Left hindlimb (tissue), 1 donor: ENCODE measurements at regions not wholly inside any gene's neighbourhood (a gene's known extent, or its start where the extent isn't known, plus 50 kb on each side); places are given as distances from the start of the nearest gene placed in this dataset.
"Not testable (repeated sequence)": the region's sequence is repeated elsewhere in the genome, so short reads cannot be mapped to it uniquely, and the experiment has no call there.

Experiments used
- DNase-seq: peaks from one replicate; pipeline ENCODE4 v3.0.0-alpha.2; 2018

DNA sequence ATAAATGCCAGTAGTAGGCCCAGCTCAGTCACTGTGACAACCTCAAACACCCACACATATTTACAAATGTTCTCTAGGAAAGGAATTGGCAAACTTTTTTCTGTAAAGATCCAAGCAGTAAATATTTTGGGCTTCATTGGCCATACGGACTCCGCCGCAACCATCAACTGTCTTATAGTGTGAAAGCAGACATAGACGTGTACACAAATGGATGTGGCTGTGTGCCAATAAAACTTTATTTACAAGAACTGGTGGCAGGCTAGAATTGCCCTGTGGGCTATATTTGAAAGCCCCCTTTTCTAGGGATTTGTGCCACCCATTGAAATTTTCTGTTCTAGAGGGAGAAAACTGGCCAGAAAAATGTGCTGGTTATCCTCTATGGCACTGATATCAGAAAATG is 683.8 kb upstream of the EEF2KMT start:
- DNase-seq, result no peak

DNA sequence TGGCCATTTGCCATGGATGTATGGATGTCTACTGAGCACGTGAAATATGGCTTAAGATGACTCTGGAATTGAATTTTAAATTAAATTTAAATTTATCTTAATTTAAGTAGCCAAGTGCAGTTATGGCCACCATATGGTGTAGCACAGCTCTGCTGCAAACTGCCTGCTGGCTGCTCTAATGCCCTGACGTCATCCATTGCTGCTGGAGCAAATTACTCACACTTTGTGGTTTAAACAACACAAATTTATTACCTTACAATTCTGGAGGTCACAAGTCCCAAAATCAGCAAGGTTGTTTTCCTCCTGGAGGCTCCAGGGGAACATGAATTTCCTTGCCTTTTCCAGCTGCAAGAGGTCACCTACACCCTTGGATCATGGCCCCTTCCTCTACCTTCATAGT is 679.3 kb upstream of the EEF2KMT start:
- no peak for DNase-seq

DNA sequence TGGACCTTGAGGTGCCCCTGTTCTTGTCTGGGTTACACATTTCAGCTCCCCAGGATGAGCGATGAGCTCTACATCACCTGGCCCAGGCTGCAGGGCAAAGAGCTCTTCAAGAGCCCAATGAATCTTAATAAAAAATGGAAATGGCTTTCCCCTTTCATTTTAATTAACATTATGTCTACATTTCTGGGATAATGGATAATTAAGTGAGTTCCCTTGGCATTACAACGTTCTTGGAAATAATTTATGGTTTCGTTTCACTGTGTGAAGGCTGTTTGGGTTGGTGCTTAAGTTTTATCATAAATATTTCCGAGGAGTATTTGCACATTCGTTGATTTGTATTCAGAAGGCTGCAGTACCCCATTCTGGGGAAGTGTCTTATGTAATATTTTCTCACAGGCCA is 678.3 kb upstream of the EEF2KMT start:
- DNase-seq, result no peak

DNA sequence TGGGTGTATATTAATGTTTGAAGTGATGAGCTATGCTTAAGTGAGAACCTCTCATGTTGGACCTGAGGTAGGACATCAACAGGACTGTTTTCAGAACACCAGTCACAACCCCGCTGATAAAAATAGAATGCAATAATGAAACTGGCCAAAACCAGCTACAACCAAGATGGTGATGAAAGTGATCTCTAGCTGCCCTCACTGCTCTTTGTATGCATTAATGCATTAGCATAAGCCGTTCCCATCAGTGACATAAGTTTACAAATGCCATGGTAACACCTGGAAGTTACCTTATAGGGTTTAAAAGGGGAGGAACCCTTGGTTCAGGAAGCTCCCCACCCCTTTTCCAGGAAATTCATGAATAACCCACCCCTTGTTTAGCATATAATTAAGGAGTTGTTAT is 672.5 kb upstream of the EEF2KMT start:
- no peak for DNase-seq

DNA sequence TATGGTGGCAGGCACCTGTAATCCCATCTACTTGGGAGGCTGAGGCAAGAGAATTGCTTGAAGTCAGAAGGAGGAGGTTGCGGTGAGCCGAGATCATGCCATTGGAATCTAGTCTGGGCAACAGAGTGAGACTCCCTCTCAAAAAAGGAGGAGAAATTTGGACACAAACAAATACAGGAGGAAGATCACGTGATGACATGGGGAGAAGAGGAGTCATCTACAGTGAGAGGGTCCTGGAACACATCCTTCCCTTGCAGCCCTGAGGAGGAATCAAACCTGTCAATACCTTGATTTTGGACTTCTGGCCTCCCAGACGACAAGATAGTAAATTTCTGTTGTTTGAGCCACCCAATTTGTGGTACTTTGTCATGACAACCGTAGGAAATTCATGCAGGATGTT is 671.9 kb upstream of the EEF2KMT start:
- no peak for DNase-seq

DNA sequence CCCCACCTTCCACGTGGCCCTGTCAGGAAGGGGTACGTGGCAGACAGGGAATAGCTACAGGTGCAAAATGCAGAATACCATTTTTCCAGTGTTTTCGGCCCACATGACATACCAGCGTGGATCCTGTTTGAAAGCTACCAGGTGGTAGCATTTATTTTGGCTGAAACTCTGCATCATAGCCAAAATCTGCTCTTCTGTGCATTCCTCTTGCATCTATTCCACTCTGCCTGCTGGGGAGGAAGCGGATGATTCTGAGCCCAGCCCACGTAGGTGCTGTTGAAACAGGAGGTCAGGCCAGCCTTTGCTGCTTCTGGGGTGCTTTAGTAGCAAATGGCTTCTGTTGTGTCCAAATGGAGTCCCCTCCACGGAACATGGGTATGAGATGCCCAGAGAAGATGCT is 670.9 kb upstream of the EEF2KMT start:
- no peak for DNase-seq

DNA sequence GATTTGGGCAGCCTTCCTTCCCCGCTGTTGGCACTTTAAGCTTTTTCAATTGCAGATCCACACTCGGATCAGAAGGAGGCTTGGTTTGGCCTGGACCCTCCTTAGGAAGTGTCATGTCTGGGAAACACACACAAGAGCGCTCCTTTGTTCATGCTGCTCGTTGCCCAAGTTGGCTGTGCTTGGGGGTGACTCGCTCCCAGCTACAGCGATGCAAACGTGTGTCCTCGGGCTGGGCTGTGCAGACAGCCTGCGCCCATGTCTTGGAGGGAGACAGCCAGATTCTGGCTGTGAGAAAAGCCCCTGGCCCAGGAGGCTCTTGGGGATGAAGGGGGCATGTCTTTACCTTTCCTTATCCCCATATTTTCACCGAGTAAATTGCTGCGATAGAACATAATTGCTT is 665.6 kb upstream of the EEF2KMT start:
- no peak for DNase-seq

DNA sequence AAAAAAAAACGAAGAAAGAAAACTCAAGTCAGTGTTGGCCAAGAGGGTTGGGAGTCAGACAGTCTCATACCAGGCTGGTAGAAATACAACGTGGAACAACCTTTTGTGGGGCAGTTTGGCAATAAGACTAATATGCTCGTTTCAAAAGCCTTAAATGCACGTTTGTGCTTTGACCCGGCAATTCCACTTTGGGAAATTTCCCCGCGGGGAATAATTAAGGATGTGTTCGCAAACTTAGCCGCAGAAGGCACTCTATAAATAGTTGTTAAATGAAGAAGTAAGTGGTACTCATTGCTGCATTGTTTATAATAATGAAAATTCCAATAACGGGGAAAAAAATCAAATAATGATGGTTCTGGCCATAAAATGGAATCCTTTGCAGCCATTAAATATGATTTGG is 664.8 kb upstream of the EEF2KMT start:
- DNase-seq, result no peak

DNA sequence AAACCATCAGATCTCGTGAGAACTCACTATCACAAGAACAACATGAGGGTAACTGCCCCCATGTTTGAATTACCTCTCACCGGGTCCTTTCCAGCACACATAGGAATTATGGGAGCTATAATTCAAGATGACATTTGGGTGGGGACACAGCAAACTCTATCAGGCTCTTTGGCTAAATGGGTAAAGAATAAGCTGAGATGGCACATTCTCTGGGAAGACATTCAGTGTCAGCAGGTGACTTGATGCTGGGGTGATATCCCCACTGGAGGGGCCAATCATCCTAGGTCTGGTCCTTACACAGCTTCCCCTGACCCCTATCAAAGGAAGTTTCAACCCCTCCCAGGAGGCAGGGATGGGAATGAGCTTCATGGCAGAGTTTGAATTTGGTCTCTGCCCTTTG is 664.0 kb upstream of the EEF2KMT start:
- no peak for DNase-seq

DNA sequence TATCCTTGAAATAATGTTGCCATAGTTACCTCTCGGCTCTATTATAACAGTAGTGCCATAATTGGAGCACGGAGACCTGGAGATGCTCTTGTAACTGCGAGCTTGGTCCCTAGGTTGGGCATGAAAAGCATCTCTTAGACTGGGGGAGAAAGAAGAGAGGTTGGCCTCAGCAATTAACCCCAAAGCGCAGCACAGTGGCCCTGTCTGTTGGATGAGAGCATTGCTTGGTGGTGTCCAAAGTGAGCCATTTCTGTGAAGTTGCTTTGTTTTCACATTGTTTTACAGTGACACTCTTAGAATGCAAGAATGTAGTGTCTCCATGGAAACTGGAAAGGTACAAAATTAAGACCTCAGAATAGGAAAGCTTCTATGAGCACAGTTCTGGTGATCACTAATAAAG is 660.7 kb upstream of the EEF2KMT start:
- DNase-seq, result no peak

DNA sequence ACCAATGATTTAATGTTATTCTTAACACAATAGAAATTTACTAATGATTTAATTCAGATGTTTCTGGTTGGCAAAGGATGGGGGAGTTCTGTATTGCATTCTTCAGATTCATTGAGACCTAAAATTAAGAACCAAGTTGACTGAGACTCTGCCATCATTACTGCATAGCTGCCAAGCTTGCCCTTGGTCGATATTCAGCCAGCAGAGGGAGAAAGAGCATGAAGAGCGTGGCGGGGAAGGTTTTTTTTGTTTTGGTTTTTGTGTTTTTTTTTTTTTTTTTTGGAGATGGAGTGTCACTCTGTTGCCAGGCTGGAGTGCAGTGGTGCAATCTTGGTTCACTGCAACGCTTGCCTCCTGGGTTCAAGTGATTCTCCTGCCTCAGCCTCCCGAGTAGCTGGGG is 659.4 kb upstream of the EEF2KMT start:
- no peak for DNase-seq

DNA sequence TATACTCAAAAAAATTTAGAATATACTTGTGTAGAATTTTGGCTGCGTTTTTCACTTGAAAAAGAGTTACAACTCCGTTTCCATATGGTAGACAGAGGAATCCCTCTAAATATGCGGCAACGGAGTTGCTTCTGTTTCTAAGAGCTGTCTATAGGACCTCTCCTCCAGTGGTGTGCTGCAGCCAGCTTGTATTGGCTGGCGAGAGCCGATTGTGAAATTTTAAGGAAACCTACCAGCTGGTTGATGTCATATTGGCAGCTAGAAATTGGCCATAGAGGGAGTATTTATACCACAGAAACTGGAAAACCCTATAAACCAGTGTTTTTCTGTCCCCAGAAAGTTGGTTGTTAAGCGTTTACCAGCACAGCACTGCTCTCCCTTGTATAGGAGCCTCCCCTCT is 655.8 kb upstream of the EEF2KMT start:
- DNase-seq, result no peak

DNA sequence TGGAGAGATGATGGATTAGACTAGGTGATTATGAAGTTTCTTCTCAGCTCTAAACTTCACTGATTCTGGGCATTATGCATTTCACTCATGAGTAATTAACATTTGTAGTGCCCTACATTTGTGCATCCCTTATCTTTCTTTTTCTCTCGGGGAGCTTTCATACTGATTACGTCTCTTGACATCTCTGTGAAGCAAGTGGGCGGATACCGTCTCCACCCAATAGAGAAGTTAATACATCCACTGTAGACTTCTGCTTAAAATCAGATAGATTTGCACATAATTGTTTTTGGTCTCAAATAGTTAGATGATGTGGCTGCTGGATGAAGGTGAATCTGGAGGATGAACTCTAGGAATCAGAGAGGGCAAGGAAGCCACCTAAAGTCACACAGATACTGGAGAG is 653.6 kb upstream of the EEF2KMT start:
- DNase-seq, result no peak

DNA sequence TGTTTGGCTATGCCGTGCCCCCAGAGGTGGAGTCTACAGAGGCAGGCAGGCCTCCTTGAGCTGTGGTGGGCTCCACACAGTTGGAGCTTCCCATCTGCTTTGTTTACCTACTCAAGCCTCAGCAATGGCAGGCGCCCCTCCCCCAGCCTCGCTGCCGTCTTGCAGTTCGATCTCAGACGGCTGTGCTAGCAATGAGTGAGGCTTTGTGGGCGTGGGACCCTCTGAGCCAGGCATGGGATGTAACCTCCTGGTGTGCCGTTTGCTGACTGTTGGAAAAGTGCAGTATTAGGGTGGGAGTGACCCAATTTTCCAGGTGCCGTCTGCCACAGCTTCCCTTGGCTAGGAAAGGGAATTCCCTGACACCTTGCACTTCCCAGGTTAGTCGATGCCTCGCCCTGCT is 652.8 kb upstream of the EEF2KMT start:
- not testable (repeated sequence) for DNase-seq

DNA sequence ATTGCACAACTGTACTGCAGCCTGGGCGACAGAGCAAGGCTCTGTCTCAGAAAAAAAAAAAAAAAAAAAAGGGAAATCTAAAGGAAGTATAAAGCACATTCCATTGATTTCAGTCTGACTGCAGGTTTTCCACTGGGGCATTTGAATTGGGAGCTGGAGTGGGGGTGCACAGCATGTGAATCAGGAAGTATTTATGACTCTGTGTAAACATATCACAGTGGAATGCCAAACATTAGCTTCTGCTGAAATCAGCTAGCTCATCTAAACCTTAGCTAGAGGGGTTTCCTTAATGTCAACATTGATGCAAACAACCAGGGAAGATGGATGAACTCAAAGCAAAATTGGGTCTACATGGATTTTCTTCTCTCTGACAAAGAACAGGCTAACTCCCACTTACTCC is 641.0 kb upstream of the EEF2KMT start:
- no peak for DNase-seq

DNA sequence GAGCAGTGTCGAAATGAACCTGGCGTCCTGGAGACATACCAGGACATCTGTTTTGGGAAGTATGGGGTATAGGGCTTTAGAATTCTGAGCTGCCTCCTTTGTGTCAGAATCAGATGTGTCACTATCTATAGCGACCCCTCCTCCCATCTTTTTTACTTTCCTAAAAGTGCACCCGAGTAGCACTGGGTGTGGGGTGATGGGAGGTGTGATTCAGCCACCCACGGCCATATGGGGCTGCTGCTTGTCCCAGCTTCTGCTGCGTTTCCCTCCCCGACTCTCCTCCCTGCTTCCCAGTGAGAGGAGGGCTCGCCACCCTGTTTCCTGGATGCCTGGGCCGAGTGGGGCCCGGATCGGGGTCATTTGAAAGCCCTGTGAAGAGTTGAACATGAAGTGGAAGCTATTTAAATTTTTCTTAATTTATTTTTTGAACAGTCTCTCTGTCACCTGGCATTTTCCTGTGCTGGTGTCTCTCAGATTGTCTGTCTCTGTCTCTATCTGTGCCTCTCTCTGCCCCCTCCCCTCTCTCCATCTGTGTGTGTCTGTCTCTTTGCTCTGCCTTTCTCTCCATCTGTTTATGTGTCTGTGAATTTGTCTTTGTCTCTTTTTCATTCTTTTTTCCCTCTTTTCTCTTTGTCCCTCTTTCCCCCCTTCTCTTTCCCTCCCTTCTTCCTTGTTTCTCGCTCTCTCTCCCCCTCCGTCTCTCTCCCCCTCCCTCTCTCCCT is 638.8 kb upstream of the EEF2KMT start:
- DNase-seq, result no peak

DNA sequence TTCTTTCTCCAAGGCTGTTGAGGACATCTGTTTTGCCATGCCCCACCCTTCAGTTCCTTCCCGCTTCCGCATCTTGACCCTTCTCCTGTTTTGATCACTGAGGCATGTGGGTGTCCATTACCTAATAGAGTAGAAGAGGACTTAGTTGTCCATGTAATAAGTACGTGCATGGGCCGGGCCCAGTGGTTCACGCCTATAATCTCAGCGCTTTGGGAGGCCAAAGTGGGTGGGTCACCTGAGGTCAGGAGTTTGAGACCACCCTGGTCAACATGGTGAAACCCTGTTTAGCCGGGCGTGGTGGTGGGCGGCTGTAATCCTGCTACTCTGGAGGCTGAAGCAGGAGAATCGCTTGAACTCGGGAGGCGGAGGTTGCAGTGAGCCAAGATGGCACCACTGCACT is 637.8 kb upstream of the EEF2KMT start:
- no peak for DNase-seq

DNA sequence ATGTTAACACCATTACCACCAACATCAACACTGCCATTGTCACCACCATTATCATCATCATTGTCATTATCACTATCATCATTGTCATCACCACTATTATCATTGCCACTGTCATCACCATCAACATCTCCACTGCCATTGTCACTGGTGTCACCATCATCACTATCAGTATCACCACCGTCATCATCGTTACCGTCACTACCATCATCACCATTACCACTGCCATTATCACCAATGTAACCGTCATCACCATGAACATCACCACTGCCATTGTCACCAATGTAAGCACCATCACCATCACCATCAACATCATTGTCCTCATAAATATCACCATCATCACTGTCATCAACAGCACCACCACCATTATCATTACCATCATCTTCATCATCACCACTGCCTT is 633.2 kb upstream of the EEF2KMT start:
- no peak for DNase-seq

DNA sequence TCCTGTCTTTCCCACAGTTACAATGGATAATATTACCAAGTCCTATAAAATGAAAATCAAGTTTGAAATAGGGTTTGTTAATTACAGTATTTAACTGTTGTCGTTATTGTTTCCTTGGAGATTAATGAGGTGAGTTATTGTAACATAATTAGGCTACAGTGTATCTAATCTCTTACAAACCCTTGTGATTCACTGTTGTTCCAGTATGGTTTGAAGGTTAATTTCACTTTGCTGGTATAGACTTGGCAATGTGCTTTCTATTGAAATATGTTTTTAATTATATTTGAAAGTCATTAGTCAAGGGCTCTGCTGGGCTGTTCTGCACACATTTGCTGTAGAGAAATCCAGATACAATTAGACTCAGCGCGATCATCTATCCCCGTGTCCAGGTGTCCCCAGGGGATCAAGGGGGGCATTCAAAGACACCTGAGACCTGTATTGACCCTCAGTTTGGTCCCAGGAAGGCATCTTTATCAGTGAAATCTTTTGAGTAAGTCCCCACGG is 624.6 kb upstream of the EEF2KMT start:
- DNase-seq, result no peak

DNA sequence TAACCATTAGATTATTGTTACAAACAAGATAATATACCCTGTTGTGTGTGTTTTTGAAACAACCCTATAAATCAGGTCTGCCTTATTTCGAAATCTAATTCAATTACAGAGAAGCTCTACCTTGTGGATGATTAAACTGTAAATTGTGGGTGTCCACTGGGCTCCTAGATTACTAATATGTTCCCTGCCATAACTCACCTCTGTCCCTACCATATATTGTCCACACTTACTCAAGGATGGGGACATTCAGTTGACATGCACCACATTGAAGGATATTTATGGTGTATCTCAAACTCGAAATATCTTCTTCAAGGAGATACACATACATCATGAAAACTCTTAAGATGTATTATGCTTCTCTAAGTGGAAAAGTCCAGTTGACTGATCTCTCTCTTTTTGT is 617.6 kb upstream of the EEF2KMT start:
- DNase-seq, result no peak

DNA sequence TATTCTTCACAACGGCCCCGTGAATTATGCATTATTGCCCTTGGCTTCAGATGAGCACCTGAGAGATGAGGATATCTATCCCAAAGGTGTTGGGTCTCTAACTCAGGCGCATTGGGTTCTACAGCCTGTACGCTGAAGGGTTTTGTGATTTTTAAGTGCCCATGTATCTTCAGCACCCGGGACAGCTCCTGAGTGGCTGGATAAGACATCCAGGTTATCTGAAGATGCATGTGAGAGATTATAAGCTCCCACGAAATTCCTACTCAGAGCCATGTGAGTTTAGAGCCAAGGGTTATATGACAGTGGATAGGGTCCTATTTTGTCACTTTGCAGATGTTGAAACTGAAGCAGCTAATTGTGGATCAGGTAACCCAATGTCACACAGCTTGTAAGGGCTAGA is 612.3 kb upstream of the EEF2KMT start:
- DNase-seq, result no peak

DNA sequence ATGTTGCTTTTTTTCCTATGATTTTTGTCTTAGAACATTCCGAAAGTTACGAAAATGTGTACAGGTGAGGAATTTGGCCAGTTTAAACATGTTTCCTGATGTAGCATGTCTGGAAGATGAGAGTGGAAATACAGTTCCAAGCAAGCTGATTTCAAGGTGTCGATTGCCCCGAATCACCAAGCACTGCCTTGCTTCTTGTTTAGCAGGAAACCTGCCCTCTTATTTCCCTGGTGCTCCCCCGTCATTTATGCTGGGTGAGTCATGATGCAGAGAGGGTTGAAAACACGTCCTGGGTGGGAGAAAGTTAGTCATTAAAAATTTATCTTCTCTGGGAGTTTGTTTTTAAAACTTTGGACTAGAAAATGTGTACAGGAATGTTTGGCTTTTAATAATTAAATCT is 608.6 kb upstream of the EEF2KMT start:
- DNase-seq, result no peak

DNA sequence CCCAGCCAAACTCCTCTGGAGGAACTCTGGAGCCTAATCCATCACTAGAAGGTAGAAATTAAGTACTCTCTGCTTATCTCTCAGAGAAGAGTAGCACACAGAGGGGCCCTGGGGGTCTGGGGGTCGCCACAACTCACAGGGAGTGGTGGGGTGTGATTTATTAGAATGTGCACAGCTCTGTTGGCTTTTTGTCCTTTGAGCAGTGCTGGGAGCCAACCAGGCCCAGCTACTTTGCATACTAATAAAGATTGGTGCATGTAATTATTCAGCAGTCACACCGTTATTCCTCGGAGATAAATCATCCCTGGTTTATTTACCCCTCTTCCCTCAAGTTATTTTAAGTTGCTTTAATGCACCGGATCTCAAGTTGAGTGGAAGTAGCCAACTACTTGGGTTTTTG is 606.7 kb upstream of the EEF2KMT start:
- DNase-seq, result no peak

DNA sequence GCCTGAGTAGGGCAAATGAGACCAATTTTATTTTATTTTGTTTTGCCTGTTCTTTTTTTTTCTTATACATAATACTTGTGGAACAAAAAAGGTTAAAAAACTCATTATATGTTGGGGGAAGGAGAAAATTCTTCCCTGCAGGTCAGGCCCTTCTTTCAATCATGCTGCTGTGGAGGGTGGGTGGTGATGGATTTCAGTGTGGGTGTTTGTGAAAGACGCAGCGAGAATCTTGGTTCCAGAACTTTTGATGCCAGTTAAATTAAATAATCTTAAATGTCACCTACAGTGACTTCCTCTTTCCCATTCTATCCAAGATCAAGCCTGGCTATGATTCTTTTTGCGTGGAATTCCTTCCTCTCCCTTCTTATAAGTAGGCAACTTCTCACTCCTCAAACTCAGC is 595.8 kb upstream of the EEF2KMT start:
- DNase-seq, result no peak

DNA sequence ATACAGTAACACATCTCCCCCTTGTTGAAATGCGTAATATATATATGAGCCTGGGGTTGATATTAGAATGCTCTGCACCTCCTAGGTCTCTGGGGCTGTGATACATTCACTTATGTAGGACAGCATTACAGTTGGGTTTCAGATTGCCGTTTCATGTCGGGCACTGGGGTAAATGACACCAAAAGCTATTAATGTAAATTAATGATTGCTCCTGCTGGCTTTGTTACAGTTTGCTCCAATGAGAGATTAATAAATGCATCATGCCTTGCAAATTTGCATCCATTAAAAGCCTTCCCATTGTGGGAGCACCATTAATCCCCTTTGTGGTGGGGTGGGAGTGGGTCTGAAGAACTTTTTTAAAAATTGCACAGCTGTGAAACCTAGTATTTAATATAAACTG is 584.4 kb upstream of the EEF2KMT start:
- DNase-seq, result no peak

DNA sequence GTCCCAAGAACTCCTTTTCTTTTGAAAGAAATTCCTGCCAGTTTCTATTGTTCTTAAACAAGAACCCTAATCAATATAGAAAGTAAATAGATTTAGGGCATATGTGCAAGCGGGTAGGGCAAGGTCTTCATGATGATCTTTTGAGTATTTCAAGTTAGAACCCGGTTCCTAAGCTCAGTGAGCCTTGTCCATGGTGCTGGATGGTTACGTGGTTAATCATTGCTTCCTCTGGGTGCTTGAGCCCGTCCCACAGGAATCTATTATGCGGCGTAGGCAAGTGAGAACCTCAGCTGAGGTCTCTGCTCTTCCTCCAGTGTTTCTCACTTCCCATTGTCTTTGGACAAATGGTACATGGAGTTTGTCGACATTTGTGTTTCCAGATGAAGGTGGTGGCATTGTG is 580.8 kb upstream of the EEF2KMT start:
- no peak for DNase-seq
